ENCODE measurements at regions not wholly inside any gene's neighbourhood (a gene's known extent, or its start where the extent isn't known, plus 50 kb on each side); places are given as distances from the start of the nearest gene placed in this dataset.
"Not testable (repeated sequence)": the region's sequence is repeated elsewhere in the genome, so short reads cannot be mapped to it uniquely, and the experiment has no call there.

GRCh38 chr2:128417264-128417663 is 98.6 kb upstream of the HS6ST1 start:
- not testable (repeated sequence) for H3K9me3 ChIP-seq (ENCODE audit: control insufficient read depth, low read length); H3K4me3 ChIP-seq (ENCODE audit: extremely low read depth, insufficient read depth, low read length, poor library complexity, severe bottlenecking); H3K36me3 ChIP-seq (ENCODE audit: control insufficient read depth, insufficient read depth, low read length); H3K27ac ChIP-seq (ENCODE audit: low read depth, low read length, severe bottlenecking)
- WGBS, 2 experiments (ENCODE audit: insufficient coverage in 2 of 2): 96% methylated on average over 6 of the region's 11 CpGs; no CpG with 5 or more reads in 1 of the 2 experiments
- peaks cover 15% of the 10 kb centered on the region for H3K4me1 ChIP-seq (ENCODE audit: control insufficient read depth, insufficient read depth, low read length, poor library complexity, severe bottlenecking)

- Histone ChIP-seq H3K9me3 (ENCODE audit: control insufficient read depth, low read length) (peaks cover 5% of the 10 kb centered on the region), H3K27ac (ENCODE audit: low read depth, low read length, severe bottlenecking) (no peak overlapping the region), H3K4me3 (ENCODE audit: extremely low read depth, insufficient read depth, low read length, poor library complexity, severe bottlenecking) (no peak overlapping the region), H3K36me3 (ENCODE audit: control insufficient read depth, insufficient read depth, low read length) (no peaks in the 10 kb centered on the region), H3K4me1 (ENCODE audit: control insufficient read depth, insufficient read depth, low read length, poor library complexity, severe bottlenecking) (no peaks in the 10 kb centered on the region)
- WGBS, 2 experiments (ENCODE audit: insufficient coverage in 2 of 2): 92 to 100% methylated on average over 2 to 3 of the region's 6 CpGs
Observed at GRCh38 chr2:128420131-128420530, 101.5 kb upstream of the HS6ST1 start.

- no peak overlapping the region for H3K27ac ChIP-seq (ENCODE audit: low read depth, low read length, severe bottlenecking)
- no peak overlapping the region for H3K4me3 ChIP-seq (ENCODE audit: extremely low read depth, insufficient read depth, low read length, poor library complexity, severe bottlenecking)
- WGBS, 2 experiments (ENCODE audit: insufficient coverage in 2 of 2): 93 to 100% methylated on average over 1 to 3 of the region's 4 CpGs
- peaks cover 5% of the 10 kb centered on the region for H3K9me3 ChIP-seq (ENCODE audit: control insufficient read depth, low read length)
- H3K4me1 ChIP-seq (ENCODE audit: control insufficient read depth, insufficient read depth, low read length, poor library complexity, severe bottlenecking): peaks cover 5% of the 10 kb centered on the region
- no peaks in the 10 kb centered on the region for H3K36me3 ChIP-seq (ENCODE audit: control insufficient read depth, insufficient read depth, low read length)
Observed at GRCh38 chr2:128420776-128421175, 102.1 kb upstream of the HS6ST1 start.

- peaks cover 5% of the 10 kb centered on the region for H3K4me1 ChIP-seq (ENCODE audit: control insufficient read depth, insufficient read depth, low read length, poor library complexity, severe bottlenecking)
- H3K4me3 ChIP-seq (ENCODE audit: extremely low read depth, insufficient read depth, low read length, poor library complexity, severe bottlenecking): no peak overlapping the region
- peaks cover 5% of the 10 kb centered on the region for H3K9me3 ChIP-seq (ENCODE audit: control insufficient read depth, low read length)
- H3K27ac ChIP-seq (ENCODE audit: low read depth, low read length, severe bottlenecking): no peak overlapping the region
- H3K36me3 ChIP-seq (ENCODE audit: control insufficient read depth, insufficient read depth, low read length): no peaks in the 10 kb centered on the region
- 92 to 94% methylated on average over 9 of the region's 9 CpGs for WGBS, 2 experiments (ENCODE audit: insufficient coverage in 2 of 2)
Observed at GRCh38 chr2:128421286-128421685, 102.6 kb upstream of the HS6ST1 start.

- Histone ChIP-seq H3K4me1 (ENCODE audit: control insufficient read depth, insufficient read depth, low read length, poor library complexity, severe bottlenecking) (peaks cover 5% of the 10 kb centered on the region), H3K9me3 (ENCODE audit: control insufficient read depth, low read length) (peaks cover 5% of the 10 kb centered on the region), H3K36me3 (ENCODE audit: control insufficient read depth, insufficient read depth, low read length) (no peaks in the 10 kb centered on the region), H3K4me3 (ENCODE audit: extremely low read depth, insufficient read depth, low read length, poor library complexity, severe bottlenecking) (no peak overlapping the region), H3K27ac (ENCODE audit: low read depth, low read length, severe bottlenecking) (no peak overlapping the region)
- WGBS, 2 experiments (ENCODE audit: insufficient coverage in 2 of 2): 88 to 95% methylated on average over 10 to 15 of the region's 15 CpGs
Observed at GRCh38 chr2:128421861-128422311, 103.2 kb upstream of the HS6ST1 start.

GRCh38 chr2:128422571-128422970 is 103.9 kb upstream of the HS6ST1 start:
- no peak overlapping the region for H3K4me3 ChIP-seq (ENCODE audit: extremely low read depth, insufficient read depth, low read length, poor library complexity, severe bottlenecking)
- WGBS, 2 experiments (ENCODE audit: insufficient coverage in 2 of 2): 84 to 100% methylated on average over 4 of the region's 5 CpGs

GRCh38 chr2:128423788-128424165 is 105.1 kb upstream of the HS6ST1 start:
- Histone ChIP-seq H3K4me1 (ENCODE audit: control insufficient read depth, insufficient read depth, low read length, poor library complexity, severe bottlenecking) (peaks cover 5% of the 10 kb centered on the region), H3K27ac (ENCODE audit: low read depth, low read length, severe bottlenecking) (no peak overlapping the region), H3K4me3 (ENCODE audit: extremely low read depth, insufficient read depth, low read length, poor library complexity, severe bottlenecking) (no peak overlapping the region), H3K9me3 (ENCODE audit: control insufficient read depth, low read length) (peaks cover 5% of the 10 kb centered on the region), H3K36me3 (ENCODE audit: control insufficient read depth, insufficient read depth, low read length) (no peaks in the 10 kb centered on the region)

More at GRCh38 chr2:128422571-128422970, 103.9 kb upstream of the HS6ST1 start:
- Histone ChIP-seq H3K36me3 (ENCODE audit: control insufficient read depth, insufficient read depth, low read length) (no peaks in the 10 kb centered on the region), H3K9me3 (ENCODE audit: control insufficient read depth, low read length) (peaks cover 5% of the 10 kb centered on the region), H3K27ac (ENCODE audit: low read depth, low read length, severe bottlenecking) (no peak overlapping the region), H3K4me1 (ENCODE audit: control insufficient read depth, insufficient read depth, low read length, poor library complexity, severe bottlenecking) (peaks cover 5% of the 10 kb centered on the region)

GRCh38 chr2:128424406-128425171 is 105.9 kb upstream of the HS6ST1 start:
- peaks cover 5% of the 10 kb centered on the region for H3K9me3 ChIP-seq (ENCODE audit: control insufficient read depth, low read length)
- peaks cover 5% of the 10 kb centered on the region for H3K4me1 ChIP-seq (ENCODE audit: control insufficient read depth, insufficient read depth, low read length, poor library complexity, severe bottlenecking)
- H3K36me3 ChIP-seq (ENCODE audit: control insufficient read depth, insufficient read depth, low read length): no peaks in the 10 kb centered on the region
- H3K4me3 ChIP-seq (ENCODE audit: extremely low read depth, insufficient read depth, low read length, poor library complexity, severe bottlenecking): no peak overlapping the region
- H3K27ac ChIP-seq (ENCODE audit: low read depth, low read length, severe bottlenecking): no peak overlapping the region
- WGBS, 2 experiments (ENCODE audit: insufficient coverage in 2 of 2): 73 to 75% methylated on average over 7 to 8 of the region's 11 CpGs

- no peak overlapping the region for H3K4me3 ChIP-seq (ENCODE audit: extremely low read depth, insufficient read depth, low read length, poor library complexity, severe bottlenecking)
- H3K9me3 ChIP-seq (ENCODE audit: control insufficient read depth, low read length): peaks cover 5% of the 10 kb centered on the region
- H3K36me3 ChIP-seq (ENCODE audit: control insufficient read depth, insufficient read depth, low read length): no peaks in the 10 kb centered on the region
- H3K4me1 ChIP-seq (ENCODE audit: control insufficient read depth, insufficient read depth, low read length, poor library complexity, severe bottlenecking): peaks cover 5% of the 10 kb centered on the region
- 82 to 87% methylated on average over 3 to 6 of the region's 8 CpGs for WGBS, 2 experiments (ENCODE audit: insufficient coverage in 2 of 2)
- no peak overlapping the region for H3K27ac ChIP-seq (ENCODE audit: low read depth, low read length, severe bottlenecking)
Observed at GRCh38 chr2:128425216-128425615, 106.5 kb upstream of the HS6ST1 start.

- 86 to 97% methylated on average over 5 to 8 of the region's 15 CpGs for WGBS, 2 experiments (ENCODE audit: insufficient coverage in 2 of 2)
- no peak overlapping the region for H3K4me3 ChIP-seq (ENCODE audit: extremely low read depth, insufficient read depth, low read length, poor library complexity, severe bottlenecking)
- no peak overlapping the region for H3K27ac ChIP-seq (ENCODE audit: low read depth, low read length, severe bottlenecking)
- H3K4me1 ChIP-seq (ENCODE audit: control insufficient read depth, insufficient read depth, low read length, poor library complexity, severe bottlenecking): peaks cover 5% of the 10 kb centered on the region
- H3K36me3 ChIP-seq (ENCODE audit: control insufficient read depth, insufficient read depth, low read length): no peaks in the 10 kb centered on the region
- peaks cover 5% of the 10 kb centered on the region for H3K9me3 ChIP-seq (ENCODE audit: control insufficient read depth, low read length)
Observed at GRCh38 chr2:128425731-128426620, 107.3 kb upstream of the HS6ST1 start.

- H3K4me1 ChIP-seq (ENCODE audit: control insufficient read depth, insufficient read depth, low read length, poor library complexity, severe bottlenecking): peaks cover 5% of the 10 kb centered on the region
- WGBS, 2 experiments (ENCODE audit: insufficient coverage in 2 of 2): 52 to 71% methylated on average over 5 of the region's 5 CpGs
- H3K36me3 ChIP-seq (ENCODE audit: control insufficient read depth, insufficient read depth, low read length): no peaks in the 10 kb centered on the region
- no peak overlapping the region for H3K4me3 ChIP-seq (ENCODE audit: extremely low read depth, insufficient read depth, low read length, poor library complexity, severe bottlenecking)
- H3K9me3 ChIP-seq (ENCODE audit: control insufficient read depth, low read length): no peaks in the 10 kb centered on the region
- no peak overlapping the region for H3K27ac ChIP-seq (ENCODE audit: low read depth, low read length, severe bottlenecking)
Observed at GRCh38 chr2:128427413-128427755, 108.7 kb upstream of the HS6ST1 start.
